SK-N-MC (cell line): ENCODE measurements at regions not wholly inside any gene's neighbourhood (a gene's known extent, or its start where the extent isn't known, plus 50 kb on each side); places are given as distances from the start of the nearest gene placed in this dataset.

Experiments used
- EZH2 ChIP-seq: fragments of 200-600 bp; sonication (generic); IDR thresholded peaks from one replicate; pipeline ENCODE4 v1.6.1; 2017; ENCODE audit warnings: antibody characterized with exemption
- FOXP2 ChIP-seq: optimal IDR thresholded peaks from 2 replicates; pipeline ENCODE3; 2011; ENCODE audit warnings: mild to moderate bottlenecking, moderate library complexity; ENCODE audit not compliant: insufficient read depth; ENCODE audit errors: extremely low read length, control extremely low read depth
- POLR2AphosphoS5 ChIP-seq: IDR thresholded peaks from 2 replicates; pipeline ENCODE4 v1.6.1; 2012; ENCODE audit warnings: mild to moderate bottlenecking, low read depth, low read length, borderline replicate concordance

- TF ChIP-seq EZH2 (no peak), POLR2AphosphoS5 (no peak), FOXP2 (no peak)
Measured at GRCh38 chr9:31114346-31114745, 1270.1 kb upstream of the ACO1 start.
